ENCODE measurements at regions not wholly inside any gene's neighbourhood (a gene's known extent, or its start where the extent isn't known, plus 50 kb on each side); places are given as distances from the start of the nearest gene placed in this dataset.

GRCh38 chr3:180324791-180325190, 277.2 kb upstream of the TTC14 start:
- CTCF ChIA-PET: interaction anchor here (1.0 kb wide), 1 partner anchor 17 kb away, joined by 3 read pairs; no protein-coding TSS in a partner anchor
- SMC1A ChIA-PET (ENCODE audit: uncharacterized antibody, unreplicated experiment): interaction anchor here (0.7 to 0.8 kb wide), 2 partner anchors 11 to 273 kb away, joined by 3 read pairs; no protein-coding TSS in a partner anchor
- Histone ChIP-seq H3K4me3 (no peak overlapping the region), H3K9me3 (replicated peaks; ENCODE audit: control insufficient read depth, insufficient read depth, low read length) (no peaks in the 10 kb centered on the region), H4K20me1 (ENCODE audit: control insufficient read depth, insufficient read depth) (no peaks in the 10 kb centered on the region), H3K27ac (ENCODE audit: control insufficient read depth, insufficient read depth) (no peak overlapping the region), H3K79me2 (ENCODE audit: control insufficient read depth, insufficient read depth, low read length) (no peaks in the 10 kb centered on the region), H2AFZ (ENCODE audit: control insufficient read depth, low read depth, low read length) (no peak overlapping the region), H3K9ac (ENCODE audit: control insufficient read depth, insufficient read depth, low read length) (no peak overlapping the region), H3K4me2 (ENCODE audit: control insufficient read depth, insufficient read depth) (no peak overlapping the region), H3K4me1 (ENCODE audit: control insufficient read depth, insufficient read depth, low read length) (peaks cover 8% of the 10 kb centered on the region), H3K27me3 (replicated peaks in 1 of 2; ENCODE audit: control insufficient read depth in 2 of 2, insufficient read depth in 2 of 2, low read length in 1 of 2) (no peaks in the 10 kb centered on the region), H3K36me3 (ENCODE audit: control insufficient read depth in 2 of 2, insufficient read depth in 2 of 2, low read length in 1 of 2) (no peaks in the 10 kb centered on the region)
- no TSS peak for BruUV-seq (replicated peaks)
- FAIRE-seq (no peak), ATAC-seq (no peak), DNase-seq (ENCODE audit: low read depth, low spot score) (no peak)
- POLR2A ChIA-PET: no interaction called here
- RAD21 ChIA-PET (ENCODE audit: unreplicated experiment): no interaction called here
- intact Hi-C loops (cut with micrococcal nuclease; ENCODE audit: unreplicated experiment) (no loop called here), in situ Hi-C loops (cut with MboI) (no loop called here)
- WGBS (ENCODE audit: insufficient coverage, insufficient replicate concordance, low lambda C conversion rate, missing lambda C conversion rate): 88% methylated on average over 19 of the region's 19 CpGs
- TF ChIP-seq CREM (IDR thresholded peaks at IDR 0.05; ENCODE audit: low read depth) (no peak), RBBP5 (conservative IDR thresholded peaks at IDR 0.05) (no peak), ETV6 (conservative IDR thresholded peaks at IDR 0.05 in 1 of 2, IDR thresholded peaks at IDR 0.05 in 1 of 2; ENCODE audit: borderline replicate concordance in 1 of 2, low read depth in 1 of 2) (no peak), IKZF1 (conservative IDR thresholded peaks at IDR 0.05) (no peak), ZBTB40 (IDR thresholded peaks at IDR 0.05; ENCODE audit: borderline replicate concordance) (no peak), RELA (IDR thresholded peaks at IDR 0.05; ENCODE audit: borderline replicate concordance, partially characterized antibody) (no peak), TBL1XR1 (IDR thresholded peaks at IDR 0.05; ENCODE audit: low read depth, low read length) (no peak), YY1 (IDR thresholded peaks at IDR 0.05; ENCODE audit: low read depth, low read length) (no peak), ZZZ3 (IDR thresholded peaks at IDR 0.05; ENCODE audit: control insufficient read depth, insufficient read length, low read depth) (no peak)

All from GM12878 (cell line).